Dendritic cell treated with granulocyte-macrophage colony-stimulating factor and Interleukin-4, amounts not matched to agents 40 ng/mL and 50 ng/mL, for 4 days (primary cell): ENCODE measurements at regions not wholly inside any gene's neighbourhood (a gene's known extent, or its start where the extent isn't known, plus 50 kb on each side); places are given as distances from the start of the nearest gene placed in this dataset.

Experiments
- H3K27ac Mint-ChIP-seq: one replicate; pipeline ENCODE4 v1.8.0; 2022; ENCODE audit warnings: mild to moderate bottlenecking, mixed read lengths
- H3K27me3 Mint-ChIP-seq: one replicate; pipeline ENCODE4 v1.8.0; 2022; ENCODE audit warnings: mild to moderate bottlenecking, mixed read lengths
- H3K36me3 Mint-ChIP-seq: one replicate; pipeline ENCODE4 v1.8.0; 2022; ENCODE audit warnings: low read depth, mixed read lengths
- H3K4me1 Mint-ChIP-seq: one replicate; pipeline ENCODE4 v1.8.0; 2022; ENCODE audit warnings: low read depth, mixed read lengths
- H3K4me3 Mint-ChIP-seq: one replicate; pipeline ENCODE4 v1.8.0; 2022; ENCODE audit warnings: mild to moderate bottlenecking, moderate library complexity, mixed read lengths
- H3K9me3 Mint-ChIP-seq: one replicate; pipeline ENCODE4 v1.8.0; 2022; ENCODE audit warnings: mixed read lengths
- intact Hi-C: fragments of 100-400 bp; cut with micrococcal nuclease; formaldehyde crosslinking; loops from one replicate; pipeline ENCODE4 v1.15.0; 2022

GRCh38 chr12:83216230-83216629 is 529.5 kb downstream of the TMTC2 start:
- Mint-ChIP-seq H3K9me3 (no peaks in the 10 kb centered on the region), H3K36me3 (no peaks in the 10 kb centered on the region), H3K4me3 (no peak overlapping the region), H3K4me1 (no peaks in the 10 kb centered on the region), H3K27ac (no peak overlapping the region), H3K27me3 (no peaks in the 10 kb centered on the region)
- intact Hi-C loops = no loop called here

GRCh38 chr12:83214185-83214584 is 527.5 kb downstream of the TMTC2 start:
- intact Hi-C loops = no loop called here
- no peaks in the 10 kb centered on the region for H3K4me1 Mint-ChIP-seq
- H3K4me3 Mint-ChIP-seq = no peak overlapping the region
- H3K9me3 Mint-ChIP-seq = no peaks in the 10 kb centered on the region
- H3K27ac Mint-ChIP-seq = no peak overlapping the region
- H3K27me3 Mint-ChIP-seq = no peaks in the 10 kb centered on the region
- no peaks in the 10 kb centered on the region for H3K36me3 Mint-ChIP-seq

- intact Hi-C loops = no loop called here
- H3K4me1 Mint-ChIP-seq = no peaks in the 10 kb centered on the region
- H3K4me3 Mint-ChIP-seq = no peak overlapping the region
- H3K27me3 Mint-ChIP-seq = no peaks in the 10 kb centered on the region
- H3K36me3 Mint-ChIP-seq = no peaks in the 10 kb centered on the region
- no peaks in the 10 kb centered on the region for H3K9me3 Mint-ChIP-seq
- no peak overlapping the region for H3K27ac Mint-ChIP-seq
Measured at GRCh38 chr12:83210933-83211332, 524.2 kb downstream of the TMTC2 start.

- H3K27ac Mint-ChIP-seq = no peak overlapping the region
- intact Hi-C loops = no loop called here
- H3K36me3 Mint-ChIP-seq = no peaks in the 10 kb centered on the region
- H3K4me3 Mint-ChIP-seq = no peak overlapping the region
- H3K9me3 Mint-ChIP-seq = no peaks in the 10 kb centered on the region
- H3K27me3 Mint-ChIP-seq = peaks cover 2% of the 10 kb centered on the region
- H3K4me1 Mint-ChIP-seq = no peaks in the 10 kb centered on the region
Measured at GRCh38 chr12:83199069-83199468, 512.4 kb downstream of the TMTC2 start.

- Mint-ChIP-seq H3K36me3 (no peaks in the 10 kb centered on the region), H3K9me3 (no peaks in the 10 kb centered on the region), H3K4me1 (no peaks in the 10 kb centered on the region), H3K27ac (no peak overlapping the region), H3K27me3 (peaks cover 2% of the 10 kb centered on the region), H3K4me3 (no peak overlapping the region)
- intact Hi-C loops = no loop called here
Measured at GRCh38 chr12:83198291-83199015, 511.7 kb downstream of the TMTC2 start.

- H3K27ac Mint-ChIP-seq = no peak overlapping the region
Measured at GRCh38 chr12:83197483-83197914, 510.8 kb downstream of the TMTC2 start.

GRCh38 chr12:83196694-83197350 is 510.1 kb downstream of the TMTC2 start:
- H3K27me3 Mint-ChIP-seq = peaks cover 2% of the 10 kb centered on the region
- H3K4me3 Mint-ChIP-seq = no peak overlapping the region
- intact Hi-C loops = no loop called here
- peaks cover 11% of the 10 kb centered on the region for H3K9me3 Mint-ChIP-seq
- H3K27ac Mint-ChIP-seq = no peak overlapping the region
- no peaks in the 10 kb centered on the region for H3K36me3 Mint-ChIP-seq
- no peaks in the 10 kb centered on the region for H3K4me1 Mint-ChIP-seq

More at GRCh38 chr12:83197483-83197914, 510.8 kb downstream of the TMTC2 start:
- H3K9me3 Mint-ChIP-seq = peaks cover 4% of the 10 kb centered on the region
- H3K36me3 Mint-ChIP-seq = no peaks in the 10 kb centered on the region
- intact Hi-C loops = no loop called here
- peaks cover 2% of the 10 kb centered on the region for H3K27me3 Mint-ChIP-seq
- H3K4me3 Mint-ChIP-seq = no peak overlapping the region
- no peaks in the 10 kb centered on the region for H3K4me1 Mint-ChIP-seq

- peaks cover 22% of the 10 kb centered on the region for H3K9me3 Mint-ChIP-seq
- intact Hi-C loops = no loop called here
- no peak overlapping the region for H3K27ac Mint-ChIP-seq
- H3K27me3 Mint-ChIP-seq = no peaks in the 10 kb centered on the region
- H3K36me3 Mint-ChIP-seq = no peaks in the 10 kb centered on the region
- no peaks in the 10 kb centered on the region for H3K4me1 Mint-ChIP-seq
- H3K4me3 Mint-ChIP-seq = no peak overlapping the region
Measured at GRCh38 chr12:83190631-83191390, 504.1 kb downstream of the TMTC2 start.

- Mint-ChIP-seq H3K9me3 (peaks cover 7% of the 10 kb centered on the region), H3K36me3 (no peaks in the 10 kb centered on the region), H3K4me1 (no peaks in the 10 kb centered on the region), H3K4me3 (no peak overlapping the region), H3K27ac (no peak overlapping the region), H3K27me3 (no peaks in the 10 kb centered on the region)
- intact Hi-C loops = no loop called here
Measured at GRCh38 chr12:83186419-83186818, 499.7 kb downstream of the TMTC2 start.

- no peak overlapping the region for H3K4me3 Mint-ChIP-seq
- H3K9me3 Mint-ChIP-seq = peaks cover 7% of the 10 kb centered on the region
- intact Hi-C loops = no loop called here
- H3K4me1 Mint-ChIP-seq = no peaks in the 10 kb centered on the region
- H3K27ac Mint-ChIP-seq = no peak overlapping the region
- H3K27me3 Mint-ChIP-seq = no peaks in the 10 kb centered on the region
- no peaks in the 10 kb centered on the region for H3K36me3 Mint-ChIP-seq
Measured at GRCh38 chr12:83185241-83185640, 498.5 kb downstream of the TMTC2 start.
